ENCODE measurements at regions not wholly inside any gene's neighbourhood (a gene's known extent, or its start where the extent isn't known, plus 50 kb on each side); places are given as distances from the start of the nearest gene placed in this dataset.

DNA sequence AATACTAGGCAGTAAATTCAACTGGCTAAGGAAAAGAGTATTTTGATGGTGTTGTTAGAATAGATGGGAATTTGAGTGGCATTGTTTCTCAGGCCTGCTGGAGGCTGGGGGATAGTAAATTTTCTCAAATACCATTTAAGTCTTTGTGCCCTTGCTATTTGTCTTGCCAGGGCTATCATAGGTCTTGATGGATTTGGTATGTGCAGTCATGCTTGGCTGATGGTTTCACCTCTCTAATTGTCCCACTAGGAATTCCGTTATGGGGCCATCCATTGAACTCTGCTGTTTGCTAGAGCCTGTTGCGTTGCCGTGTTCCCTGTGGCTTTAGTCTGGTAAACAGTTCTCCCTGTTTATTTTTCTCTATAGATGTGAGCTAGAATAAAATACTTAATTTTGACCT is 438.1 kb upstream of the FAM98A start:
- H3K4me3 ChIP-seq = no peak overlapping the region
- TF ChIP-seq, protein P1, sequence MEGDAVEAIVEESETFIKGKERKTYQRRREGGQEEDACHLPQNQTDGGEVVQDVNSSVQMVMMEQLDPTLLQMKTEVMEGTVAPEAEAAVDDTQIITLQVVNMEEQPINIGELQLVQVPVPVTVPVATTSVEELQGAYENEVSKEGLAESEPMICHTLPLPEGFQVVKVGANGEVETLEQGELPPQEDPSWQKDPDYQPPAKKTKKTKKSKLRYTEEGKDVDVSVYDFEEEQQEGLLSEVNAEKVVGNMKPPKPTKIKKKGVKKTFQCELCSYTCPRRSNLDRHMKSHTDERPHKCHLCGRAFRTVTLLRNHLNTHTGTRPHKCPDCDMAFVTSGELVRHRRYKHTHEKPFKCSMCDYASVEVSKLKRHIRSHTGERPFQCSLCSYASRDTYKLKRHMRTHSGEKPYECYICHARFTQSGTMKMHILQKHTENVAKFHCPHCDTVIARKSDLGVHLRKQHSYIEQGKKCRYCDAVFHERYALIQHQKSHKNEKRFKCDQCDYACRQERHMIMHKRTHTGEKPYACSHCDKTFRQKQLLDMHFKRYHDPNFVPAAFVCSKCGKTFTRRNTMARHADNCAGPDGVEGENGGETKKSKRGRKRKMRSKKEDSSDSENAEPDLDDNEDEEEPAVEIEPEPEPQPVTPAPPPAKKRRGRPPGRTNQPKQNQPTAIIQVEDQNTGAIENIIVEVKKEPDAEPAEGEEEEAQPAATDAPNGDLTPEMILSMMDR (IDR thresholded peaks at IDR 0.05) = no peak
- TF ChIP-seq POLR2A (IDR thresholded peaks at IDR 0.05) (no peak), POLR2AphosphoS5 (IDR thresholded peaks at IDR 0.05) (no peak)
- intact Hi-C loops (cut with DNase I) = no loop called here
- no peaks in the 10 kb centered on the region for H3K4me1 ChIP-seq (replicated peaks)
- H3K27me3 ChIP-seq (replicated peaks; ENCODE audit: insufficient read depth) = no peaks in the 10 kb centered on the region
- H3K27ac ChIP-seq = no peak overlapping the region
- 78% methylated on average over 3 of the region's 3 CpGs for WGBS
- no peak for DNase-seq (ENCODE audit: low spot score)
- no peaks in the 10 kb centered on the region for H3K9me3 ChIP-seq
- H3K36me3 ChIP-seq = no peaks in the 10 kb centered on the region

DNA sequence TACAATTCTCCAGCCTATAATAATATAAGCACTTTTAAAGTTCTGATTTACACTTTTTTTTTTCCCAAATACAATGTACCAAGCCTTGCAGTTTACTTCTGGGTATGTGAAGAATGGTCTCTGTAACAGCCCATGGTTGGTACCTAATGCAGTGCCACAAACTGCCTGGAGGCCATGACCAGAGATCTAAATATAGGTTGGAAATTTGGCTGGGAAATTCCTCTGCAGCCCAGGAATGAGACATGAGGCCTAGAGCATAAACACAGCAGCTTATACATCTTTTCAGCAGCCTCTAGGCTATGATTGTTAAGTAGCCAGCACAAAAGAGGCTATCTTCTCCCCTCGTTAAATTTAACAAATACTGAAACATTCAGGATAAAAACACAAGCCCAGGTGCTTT is 432.0 kb upstream of the FAM98A start:
- DNase-seq (ENCODE audit: low spot score) = no peak
- no peaks in the 10 kb centered on the region for H3K36me3 ChIP-seq
- H3K27me3 ChIP-seq (replicated peaks; ENCODE audit: insufficient read depth) = no peaks in the 10 kb centered on the region
- TF ChIP-seq, protein P1 (IDR thresholded peaks at IDR 0.05) = no peak
- TF ChIP-seq POLR2AphosphoS5 (IDR thresholded peaks at IDR 0.05) (no peak), POLR2A (IDR thresholded peaks at IDR 0.05) (no peak)
- no peak overlapping the region for H3K4me3 ChIP-seq
- no peaks in the 10 kb centered on the region for H3K4me1 ChIP-seq (replicated peaks)
- WGBS = 21% methylated on average over 1 of the region's 1 CpG
- intact Hi-C loops (cut with DNase I) = no loop called here
- H3K27ac ChIP-seq = no peak overlapping the region
- H3K9me3 ChIP-seq = no peaks in the 10 kb centered on the region

DNA sequence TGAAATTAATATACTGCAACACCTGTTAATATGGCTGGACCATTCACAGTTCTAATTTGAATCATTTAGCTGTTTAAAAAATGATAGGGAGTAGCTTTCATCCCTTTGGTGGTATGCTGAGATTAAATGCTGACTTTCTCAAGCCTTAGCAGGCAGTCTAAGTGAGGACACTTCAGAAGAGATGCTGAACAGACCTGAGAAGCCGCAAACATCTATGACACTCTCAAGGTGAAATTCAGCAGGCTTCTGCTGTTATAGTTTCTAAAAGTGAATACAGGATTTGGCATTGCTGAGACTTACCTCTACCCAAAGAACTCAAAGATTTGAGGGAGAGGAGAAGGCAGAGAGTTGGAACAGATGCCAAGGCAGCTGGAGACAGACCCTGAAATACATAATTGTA is 431.2 kb upstream of the FAM98A start:
- Histone ChIP-seq H3K27me3 (replicated peaks; ENCODE audit: insufficient read depth) (no peaks in the 10 kb centered on the region), H3K4me1 (replicated peaks) (no peaks in the 10 kb centered on the region), H3K9me3 (no peaks in the 10 kb centered on the region), H3K36me3 (no peaks in the 10 kb centered on the region), H3K4me3 (no peak overlapping the region), H3K27ac (no peak overlapping the region)
- intact Hi-C loops (cut with DNase I) = no loop called here
- TF ChIP-seq, protein P1 (IDR thresholded peaks at IDR 0.05) = no peak
- no peak for TF ChIP-seq POLR2A (IDR thresholded peaks at IDR 0.05)
- TF ChIP-seq POLR2AphosphoS5 (IDR thresholded peaks at IDR 0.05) = no peak
- DNase-seq (ENCODE audit: low spot score) = no peak
- 90% methylated on average over 1 of the region's 1 CpG for WGBS

DNA sequence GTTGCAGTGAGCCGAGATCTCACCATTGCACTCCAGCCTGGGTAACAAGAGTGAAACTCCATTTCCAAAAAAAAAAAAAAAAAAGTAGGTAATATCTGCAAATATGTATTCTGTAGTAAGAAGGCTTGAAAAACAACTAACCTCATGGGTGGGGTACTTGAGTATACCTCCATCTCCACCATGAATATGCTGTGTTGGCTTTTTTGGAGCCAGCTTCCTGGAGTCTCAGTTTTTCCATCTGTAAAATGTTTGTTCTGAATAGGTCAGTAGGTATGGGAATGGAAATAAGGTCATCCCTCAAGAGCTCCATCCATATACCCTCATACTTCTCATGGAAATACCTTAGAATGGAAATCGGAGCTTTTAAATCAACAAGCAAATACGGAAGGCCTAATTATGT is 430.0 kb upstream of the FAM98A start:
- H3K4me3 ChIP-seq = no peak overlapping the region
- no peaks in the 10 kb centered on the region for H3K4me1 ChIP-seq (replicated peaks)
- intact Hi-C loops (cut with DNase I) = no loop called here
- TF ChIP-seq POLR2AphosphoS5 (IDR thresholded peaks at IDR 0.05) = no peak
- TF ChIP-seq, protein P1 (IDR thresholded peaks at IDR 0.05) = no peak
- TF ChIP-seq POLR2A (IDR thresholded peaks at IDR 0.05) = no peak
- no peak overlapping the region for H3K27ac ChIP-seq
- H3K36me3 ChIP-seq = no peaks in the 10 kb centered on the region
- 84% methylated on average over 3 of the region's 3 CpGs for WGBS
- no peaks in the 10 kb centered on the region for H3K9me3 ChIP-seq
- no peaks in the 10 kb centered on the region for H3K27me3 ChIP-seq (replicated peaks; ENCODE audit: insufficient read depth)
- no peak for DNase-seq (ENCODE audit: low spot score)

DNA sequence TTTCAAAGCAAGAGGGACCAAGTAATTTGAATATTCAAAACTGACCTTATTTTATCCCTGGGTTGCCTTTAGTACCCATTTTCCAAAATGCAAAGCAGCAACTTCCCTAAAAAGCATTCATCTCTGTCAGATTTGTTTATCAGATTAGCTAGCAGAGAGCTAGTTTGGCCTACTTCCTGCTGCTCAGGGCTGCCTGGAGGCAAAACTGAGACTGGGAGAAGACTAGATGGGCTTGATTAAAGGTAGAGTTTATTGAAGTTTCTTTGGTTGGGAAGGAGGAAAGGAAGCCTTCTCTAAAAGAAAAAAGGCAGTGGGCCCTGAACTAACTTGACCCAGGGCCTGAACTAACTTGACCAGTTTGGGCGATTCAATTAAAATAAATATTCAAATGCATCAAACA is 426.1 kb upstream of the FAM98A start:
- no peaks in the 10 kb centered on the region for H3K36me3 ChIP-seq
- DNase-seq (ENCODE audit: low spot score) = no peak
- no peak overlapping the region for H3K4me3 ChIP-seq
- WGBS = 14% methylated on average over 1 of the region's 1 CpG
- H3K27ac ChIP-seq = no peak overlapping the region
- TF ChIP-seq POLR2A (IDR thresholded peaks at IDR 0.05) = no peak
- no peak for TF ChIP-seq POLR2AphosphoS5 (IDR thresholded peaks at IDR 0.05)
- TF ChIP-seq, protein P1 (IDR thresholded peaks at IDR 0.05) = no peak
- intact Hi-C loops (cut with DNase I) = no loop called here
- no peaks in the 10 kb centered on the region for H3K9me3 ChIP-seq
- no peaks in the 10 kb centered on the region for H3K4me1 ChIP-seq (replicated peaks)
- no peaks in the 10 kb centered on the region for H3K27me3 ChIP-seq (replicated peaks; ENCODE audit: insufficient read depth)

Measured in prostate gland (tissue), 2 donors.